NCI-H446 treated with DMSO at 0.1 percent for 48 hours (cell line): ENCODE measurements at regions not wholly inside any gene's neighbourhood (a gene's known extent, or its start where the extent isn't known, plus 50 kb on each side); places are given as distances from the start of the nearest gene placed in this dataset.

Experiments
- DNase-seq: peaks from one replicate; lab custom pipeline; 2025; lab: John Stamatoyannopoulos, UW

DNA sequence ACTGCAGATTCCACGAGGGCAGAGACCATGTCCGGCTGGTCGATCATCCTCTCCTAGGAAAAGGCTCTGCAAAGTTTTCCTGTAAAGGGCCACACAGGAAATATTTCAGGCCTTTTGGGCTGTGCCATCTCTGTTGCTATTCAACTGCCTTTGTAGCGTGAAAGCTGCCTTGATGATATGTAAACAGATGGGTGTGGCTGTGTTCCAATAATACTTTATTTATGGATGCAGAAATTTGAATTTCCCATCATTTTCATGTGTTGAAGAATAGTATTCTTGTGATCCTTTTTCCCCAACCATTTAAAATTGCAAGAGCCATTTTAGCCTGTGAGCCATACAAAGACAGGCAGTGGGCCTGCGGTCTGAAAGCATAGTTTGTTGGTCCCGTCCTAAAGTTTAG lies 950.7 kb upstream of the RBFOX1 start:
- no peak for DNase-seq

GRCh38 chr16:6377956-6378355 lies 954.7 kb upstream of the RBFOX1 start:
- no peak for DNase-seq

DNA sequence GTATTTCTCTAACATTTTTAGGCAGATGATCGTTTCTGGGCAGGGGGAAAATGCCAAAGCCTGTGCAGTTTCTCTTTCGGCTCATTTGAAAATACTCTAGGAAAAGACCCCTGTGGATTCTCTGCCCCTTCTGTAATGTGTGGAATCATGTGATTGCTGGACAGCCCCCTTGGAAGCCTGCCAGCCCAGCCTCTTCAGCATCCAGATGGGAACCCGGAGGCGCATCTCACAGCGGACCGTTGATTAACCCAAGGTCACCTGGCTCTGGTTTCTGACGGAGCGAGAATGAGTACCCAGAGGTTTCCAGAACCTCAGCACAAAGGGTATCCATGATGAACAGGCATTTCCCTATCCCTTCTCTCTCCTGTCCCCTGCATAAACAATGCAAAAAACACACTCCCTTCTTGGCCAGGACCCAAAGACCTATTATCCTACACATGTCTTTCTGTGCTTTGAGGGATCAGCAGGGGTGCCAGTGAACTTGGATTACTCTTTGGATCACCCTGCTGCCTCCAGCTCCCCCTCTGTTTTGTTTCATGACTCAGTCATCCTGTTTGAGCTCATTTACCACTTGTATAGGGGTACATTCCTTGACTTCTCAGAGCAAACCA lies 957.1 kb upstream of the RBFOX1 start:
- DNase-seq, result no peak

GRCh38 chr16:6374821-6375220 lies 957.8 kb upstream of the RBFOX1 start:
- no peak for DNase-seq

DNA sequence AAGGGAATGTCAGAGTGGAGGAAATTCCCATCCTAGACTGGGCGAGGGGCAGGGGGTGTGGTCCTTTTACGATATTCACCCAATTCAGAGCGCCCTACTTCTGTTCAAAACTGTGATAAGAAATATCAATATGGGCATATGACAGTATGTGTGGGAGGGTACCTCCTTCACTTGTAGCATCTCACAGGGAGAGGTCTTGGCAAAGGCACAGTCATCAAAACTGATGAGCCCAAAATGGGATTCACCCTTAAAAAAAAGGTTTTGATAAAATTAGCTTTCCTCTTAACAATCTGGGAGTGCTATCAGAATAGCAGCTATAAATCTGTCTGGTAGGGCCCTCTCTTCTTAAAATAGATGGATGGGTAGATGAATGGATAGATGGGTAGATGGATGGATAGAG lies 967.8 kb upstream of the RBFOX1 start:
- no peak for DNase-seq

GRCh38 chr16:6363896-6364607 lies 968.6 kb upstream of the RBFOX1 start:
- no peak for DNase-seq

GRCh38 chr16:6363396-6363795 lies 969.2 kb upstream of the RBFOX1 start:
- DNase-seq, result no peak

DNA sequence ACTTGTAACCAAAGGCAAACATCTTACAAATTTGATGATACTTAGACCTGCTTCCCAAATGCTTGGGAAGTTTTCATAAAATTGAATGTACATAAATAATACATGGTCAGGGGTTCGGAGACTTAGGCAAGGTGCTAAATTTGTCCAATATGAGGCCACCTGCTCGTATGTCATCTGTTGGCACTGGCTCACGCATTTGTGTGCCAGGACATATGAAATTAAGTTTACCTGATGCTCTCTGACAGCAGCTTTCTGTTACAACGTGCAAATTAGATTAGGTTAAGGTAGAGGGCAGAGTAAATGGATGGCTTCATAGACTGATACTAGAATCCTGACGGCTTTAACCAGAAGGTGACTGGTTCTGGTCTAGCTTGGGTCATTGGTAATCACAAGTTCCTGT lies 970.3 kb upstream of the RBFOX1 start:
- no peak for DNase-seq

DNA sequence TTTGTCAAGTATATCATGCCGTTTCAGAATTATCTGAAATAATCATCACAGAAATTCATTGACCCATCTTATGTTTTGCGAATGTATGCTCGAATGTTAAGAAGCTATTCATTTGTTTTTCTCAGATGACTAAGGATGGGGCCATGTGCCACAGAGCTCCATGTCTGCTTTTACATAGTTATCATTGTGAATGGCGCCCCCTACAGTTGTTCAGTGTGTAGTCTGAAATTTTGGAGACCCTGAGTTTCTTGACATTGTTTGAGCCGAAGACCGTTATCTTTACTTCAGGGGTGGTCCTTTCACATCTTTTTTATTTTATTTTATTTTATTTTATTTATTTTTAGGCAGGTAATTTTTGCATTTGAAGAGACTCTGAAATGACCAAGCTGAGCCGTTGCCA lies 972.0 kb upstream of the RBFOX1 start:
- DNase-seq, result no peak

DNA sequence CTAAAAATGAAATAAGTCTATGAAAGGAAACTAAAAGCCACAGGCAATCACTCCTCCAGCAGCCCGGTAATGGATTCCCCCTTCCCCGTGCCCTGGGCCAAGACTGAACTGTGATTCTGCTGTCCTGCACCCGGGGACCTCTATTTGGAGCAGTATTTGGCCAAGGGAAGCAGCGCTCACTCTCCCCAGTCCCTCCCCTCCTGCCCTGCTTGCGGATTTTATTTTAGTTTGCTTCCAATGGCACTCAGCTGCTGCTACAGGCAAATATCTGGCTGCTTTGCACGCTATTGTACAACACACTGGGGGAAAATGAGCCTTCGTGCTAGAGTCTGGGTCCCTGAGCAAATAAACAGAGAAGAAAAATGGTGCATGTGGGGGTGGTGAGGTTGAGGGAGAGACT lies 975.7 kb upstream of the RBFOX1 start:
- no peak for DNase-seq

- DNase-seq, result no peak
Measured at GRCh38 chr16:6349725-6350124, 982.9 kb upstream of the RBFOX1 start.

- no peak for DNase-seq
Measured at GRCh38 chr16:6345090-6345489, 987.6 kb upstream of the RBFOX1 start.

- DNase-seq, result no peak
Measured at GRCh38 chr16:6343157-6343556, 989.5 kb upstream of the RBFOX1 start.

GRCh38 chr16:6341981-6342380 lies 990.7 kb upstream of the RBFOX1 start:
- no peak for DNase-seq

DNA sequence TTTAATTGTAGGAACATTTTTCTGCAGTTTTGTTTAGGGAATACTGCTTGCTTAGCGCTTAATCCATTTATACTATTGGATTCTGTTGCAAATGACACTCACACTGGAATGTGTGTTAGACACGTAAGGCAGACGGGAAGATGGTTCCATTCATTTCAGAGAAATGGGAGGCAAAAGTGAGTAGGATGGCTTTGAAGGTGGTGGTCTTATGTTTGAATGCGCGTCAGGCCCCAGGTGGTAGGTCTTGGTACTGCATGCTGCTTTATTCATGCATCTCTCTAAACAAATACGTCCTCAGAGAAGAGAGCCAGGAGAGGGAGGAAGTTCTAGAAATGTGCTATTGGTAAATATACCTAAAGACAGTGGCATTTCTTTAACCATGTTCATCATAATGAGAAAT lies 997.6 kb upstream of the RBFOX1 start:
- DNase-seq, result no peak

- no peak for DNase-seq
Measured at GRCh38 chr16:6331770-6332169, 1000.9 kb upstream of the RBFOX1 start.

DNA sequence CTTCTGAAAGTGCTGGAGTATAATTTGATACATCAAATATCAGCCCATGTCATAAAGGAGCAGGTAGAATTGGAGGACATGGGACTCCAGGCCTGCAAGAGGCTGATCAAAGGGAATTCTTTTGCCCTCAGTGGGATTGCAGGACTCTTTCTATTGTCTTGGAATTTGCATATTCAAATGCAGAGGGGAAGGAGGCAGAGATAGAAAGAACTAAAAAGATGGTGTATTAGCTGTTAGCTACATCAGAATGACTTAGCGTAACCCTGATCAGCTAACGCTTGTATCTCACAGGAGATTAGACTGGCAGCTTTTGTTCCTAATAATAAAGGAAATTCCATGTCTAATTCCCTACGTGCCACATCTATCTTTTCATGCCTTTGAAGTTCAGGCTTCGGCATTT lies 1014.7 kb upstream of the RBFOX1 start:
- DNase-seq, result no peak

GRCh38 chr16:6309271-6309670 lies 1023.4 kb upstream of the RBFOX1 start:
- DNase-seq, result no peak

DNA sequence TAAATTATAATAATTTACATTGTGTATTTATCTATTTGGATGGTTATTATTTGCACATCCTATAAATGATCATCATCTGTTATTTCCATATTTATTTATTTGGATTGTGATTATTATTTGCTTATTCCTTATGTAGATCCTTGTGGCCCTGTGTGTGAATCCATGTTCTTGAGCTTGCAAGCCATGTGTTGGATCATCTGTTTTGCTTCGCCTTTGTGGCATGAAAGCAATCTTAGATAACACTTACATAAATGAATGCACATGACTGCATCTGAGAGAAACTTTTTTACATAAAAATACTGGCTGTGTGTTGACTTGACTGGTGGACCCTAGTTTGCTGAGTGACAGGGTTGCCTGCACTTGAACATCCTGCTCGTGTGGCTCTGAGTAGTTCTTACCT lies 1024.5 kb upstream of the RBFOX1 start:
- DNase-seq, result no peak

GRCh38 chr16:6300523-6300922 lies 1032.1 kb upstream of the RBFOX1 start:
- DNase-seq, result no peak

- no peak for DNase-seq
Measured at GRCh38 chr16:6297666-6298410, 1034.8 kb upstream of the RBFOX1 start.

- no peak for DNase-seq
Measured at GRCh38 chr16:6286176-6286575, 1046.5 kb upstream of the RBFOX1 start.

GRCh38 chr16:6284731-6285130 lies 1047.9 kb upstream of the RBFOX1 start:
- no peak for DNase-seq
